SK-N-MC (cell line): ENCODE measurements at regions not wholly inside any gene's neighbourhood (a gene's known extent, or its start where the extent isn't known, plus 50 kb on each side); places are given as distances from the start of the nearest gene placed in this dataset.

Source experiments
- EZH2 ChIP-seq: fragments of 200-600 bp; sonication (generic); IDR thresholded peaks from one replicate; pipeline ENCODE4 v1.6.1; 2017; ENCODE audit warnings: antibody characterized with exemption
- FOXP2 ChIP-seq: optimal IDR thresholded peaks from 2 replicates; pipeline ENCODE3; 2011; ENCODE audit warnings: mild to moderate bottlenecking, moderate library complexity; ENCODE audit not compliant: insufficient read depth; ENCODE audit errors: extremely low read length, control extremely low read depth
- POLR2AphosphoS5 ChIP-seq: IDR thresholded peaks from 2 replicates; pipeline ENCODE4 v1.6.1; 2012; ENCODE audit warnings: mild to moderate bottlenecking, low read depth, low read length, borderline replicate concordance

DNA sequence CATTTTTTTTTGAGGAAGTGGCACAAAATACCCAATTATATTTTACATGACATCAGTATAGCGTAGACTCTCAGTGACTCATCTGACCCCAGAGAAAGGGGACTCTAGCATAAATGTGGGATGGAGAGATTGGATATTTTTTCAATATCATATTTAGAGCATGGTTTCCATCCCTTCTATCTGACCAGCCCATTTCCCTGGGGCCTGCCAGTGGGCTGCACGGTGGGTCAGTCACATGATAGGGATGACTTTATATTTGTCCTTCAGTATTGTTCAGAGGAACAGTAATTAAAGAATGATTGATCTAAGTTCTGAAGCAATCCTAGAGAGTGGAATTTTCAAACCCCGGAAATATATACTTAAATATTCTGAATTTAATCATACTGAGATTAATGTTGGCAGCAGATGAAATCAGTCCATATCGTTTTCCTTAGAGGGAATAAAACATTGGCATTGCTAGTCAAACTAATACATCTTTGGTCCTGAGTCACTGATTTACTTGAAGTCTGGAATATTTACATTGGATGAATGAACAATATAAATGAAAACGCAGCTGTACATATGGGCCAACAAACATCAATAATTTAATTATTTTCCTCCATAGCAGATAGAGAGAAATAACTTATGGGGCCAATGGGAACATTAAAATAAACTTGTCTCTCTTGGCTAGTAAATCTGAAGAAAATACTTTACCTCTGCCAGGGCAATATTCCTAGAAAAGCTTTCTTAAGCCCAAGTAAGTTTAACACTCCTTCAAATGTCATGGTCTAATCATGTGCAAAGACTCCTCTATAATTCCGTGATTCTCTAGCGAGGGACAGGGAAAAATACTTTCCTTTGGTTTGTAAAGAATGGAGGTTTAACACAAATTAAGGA, 563.6 kb upstream of the PKDCC start:
- TF ChIP-seq EZH2 (no peak), POLR2AphosphoS5 (no peak), FOXP2 (no peak)
